PC-9 (cell line): ENCODE measurements at regions not wholly inside any gene's neighbourhood (a gene's known extent, or its start where the extent isn't known, plus 50 kb on each side); places are given as distances from the start of the nearest gene placed in this dataset.

ENCODE experiments used
- CTCF ChIP-seq: fragments of 200-600 bp; sonication (generic); conservative IDR thresholded peaks from 2 replicates; pipeline ENCODE4 v1.6.1; 2017; ENCODE audit warnings: mixed run types, antibody characterized with exemption, mild to moderate bottlenecking, moderate library complexity
- EZH2 ChIP-seq: fragments of 200-600 bp; sonication (generic); IDR thresholded peaks from 2 replicates; pipeline ENCODE4 v1.8.0; 2017; ENCODE audit warnings: antibody characterized with exemption, low read depth

DNA sequence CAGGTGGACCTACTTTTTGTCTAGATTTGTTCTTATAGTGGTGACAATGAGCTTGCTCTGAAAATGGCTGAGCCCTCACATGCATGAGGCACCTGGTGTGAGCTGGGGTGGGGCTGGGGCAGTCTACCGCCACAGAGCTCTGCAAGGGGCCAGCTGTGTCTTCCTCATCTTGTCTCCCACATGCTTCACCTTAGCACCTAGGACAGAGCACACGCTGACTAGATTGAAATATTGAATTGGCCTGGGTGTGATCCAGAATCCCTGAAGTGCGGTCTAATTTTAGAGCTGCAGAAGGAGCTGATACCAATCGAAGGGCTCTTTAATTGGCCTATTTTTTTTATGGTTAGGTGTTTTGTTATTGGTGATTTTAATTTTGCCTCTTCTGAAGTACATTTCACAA is 126.1 kb upstream of the NFIB start:
- TF ChIP-seq CTCF (no peak), EZH2 (no peak)
